K562 (cell line): ENCODE measurements at regions not wholly inside any gene's neighbourhood (a gene's known extent, or its start where the extent isn't known, plus 50 kb on each side); places are given as distances from the start of the nearest gene placed in this dataset.

Source experiments
- FOXM1 ChIP-seq, 2 experiments: fragments of 450-650 bp in 1 of 2; sonication (generic) in 1 of 2; formaldehyde crosslinking in 1 of 2; IDR thresholded peaks; 2 replicates each; pipeline versions ENCODE4 v1.6.1 to v1.9.0; 2017 to 2022; ENCODE audit warnings: low read depth in 2 of 2, mild to moderate bottlenecking in 2 of 2, missing genetic modification reagents in 1 of 2, moderate library complexity in 1 of 2
- GABPA ChIP-seq: fragments of 200-800 bp; sonication (Bioruptor generic); conservative IDR thresholded peaks from 2 replicates; pipeline ENCODE4 v1.6.1; 2016; ENCODE audit warnings: low read depth, missing genetic modification characterization, missing compliant biosample characterization
- PPARD ChIP-seq: fragments of 250-450 bp; sonication (Bioruptor Pico); IDR thresholded peaks from 2 replicates; pipeline ENCODE4 v1.8.0; 2022; ENCODE audit warnings: inconsistent platforms, mild to moderate bottlenecking, moderate library complexity
- ZNF584 ChIP-seq: fragments of 200-800 bp; sonication (Bioruptor generic); IDR thresholded peaks from 2 replicates; pipeline ENCODE4 v1.6.1; 2016; ENCODE audit warnings: low read depth, mild to moderate bottlenecking, missing genetic modification characterization, missing compliant biosample characterization
- ZNF695 ChIP-seq: fragments of 450-650 bp; formaldehyde crosslinking; IDR thresholded peaks from 2 replicates; pipeline ENCODE4 v1.4.0; 2020; ENCODE audit warnings: mild to moderate bottlenecking, moderate library complexity
- TF ChIP-seq, protein P1 (sequence below), 3 experiments: fragments of 200-800 bp in 1 of 3; fragments of 250-450 bp in 1 of 3; fragments of 450-650 bp in 1 of 3; sonication (Bioruptor Pico) in 1 of 3; sonication (Bioruptor generic) in 1 of 3; formaldehyde crosslinking in 1 of 3; IDR thresholded peaks; 2 replicates each; pipeline versions ENCODE4 v1.6.1 to v1.8.0; 2016 to 2022; ENCODE audit warnings: mild to moderate bottlenecking in 2 of 3, missing genetic modification characterization in 2 of 3, missing compliant biosample characterization in 1 of 3, moderate library complexity in 1 of 3
- TF ChIP-seq, protein P2 (sequence below): sonication (generic); formaldehyde crosslinking; IDR thresholded peaks from 2 replicates; pipeline ENCODE4 v1.8.1; 2022; ENCODE audit warnings: missing genetic modification reagents
- TF ChIP-seq, protein P3 (sequence below), 3 experiments: IDR thresholded peaks in 2 of 3; conservative IDR thresholded peaks in 1 of 3; 2 replicates each; pipeline ENCODE4 v1.5.1; 2011 to 2012; ENCODE audit warnings: low read length in 3 of 3, mild to moderate bottlenecking in 3 of 3, control low read depth in 2 of 3, improper control_type of control experiment in 1 of 3, inconsistent platforms in 1 of 3, low read depth in 1 of 3, mixed read lengths in 1 of 3, moderate library complexity in 1 of 3; ENCODE audit not compliant: insufficient read depth in 2 of 3

DNA sequence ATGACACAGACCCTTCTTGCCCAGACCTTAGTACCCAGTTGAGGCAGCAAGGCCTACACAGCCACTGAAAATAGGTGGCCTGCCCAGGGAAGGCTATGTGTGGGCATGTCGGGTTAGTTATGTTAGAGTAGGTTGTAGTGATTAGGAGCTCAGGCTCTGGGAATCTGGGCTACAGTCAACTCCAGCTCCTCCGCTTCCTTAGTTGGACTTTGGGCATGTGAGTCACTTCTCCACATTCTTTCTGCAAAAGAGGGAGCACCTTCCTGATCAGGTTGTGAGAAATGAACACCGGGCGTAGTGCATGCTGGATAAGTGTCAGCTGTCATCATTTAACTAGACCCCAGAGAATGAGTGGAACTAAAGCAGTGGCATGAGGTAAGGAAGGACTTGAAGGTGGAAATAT lies 64.8 kb downstream of the ARHGAP35 start:
- TF ChIP-seq GABPA (tag), result no peak
- TF ChIP-seq ZNF695 (CRISPR knock-in tag), result no peak
- TF ChIP-seq, protein P1, sequence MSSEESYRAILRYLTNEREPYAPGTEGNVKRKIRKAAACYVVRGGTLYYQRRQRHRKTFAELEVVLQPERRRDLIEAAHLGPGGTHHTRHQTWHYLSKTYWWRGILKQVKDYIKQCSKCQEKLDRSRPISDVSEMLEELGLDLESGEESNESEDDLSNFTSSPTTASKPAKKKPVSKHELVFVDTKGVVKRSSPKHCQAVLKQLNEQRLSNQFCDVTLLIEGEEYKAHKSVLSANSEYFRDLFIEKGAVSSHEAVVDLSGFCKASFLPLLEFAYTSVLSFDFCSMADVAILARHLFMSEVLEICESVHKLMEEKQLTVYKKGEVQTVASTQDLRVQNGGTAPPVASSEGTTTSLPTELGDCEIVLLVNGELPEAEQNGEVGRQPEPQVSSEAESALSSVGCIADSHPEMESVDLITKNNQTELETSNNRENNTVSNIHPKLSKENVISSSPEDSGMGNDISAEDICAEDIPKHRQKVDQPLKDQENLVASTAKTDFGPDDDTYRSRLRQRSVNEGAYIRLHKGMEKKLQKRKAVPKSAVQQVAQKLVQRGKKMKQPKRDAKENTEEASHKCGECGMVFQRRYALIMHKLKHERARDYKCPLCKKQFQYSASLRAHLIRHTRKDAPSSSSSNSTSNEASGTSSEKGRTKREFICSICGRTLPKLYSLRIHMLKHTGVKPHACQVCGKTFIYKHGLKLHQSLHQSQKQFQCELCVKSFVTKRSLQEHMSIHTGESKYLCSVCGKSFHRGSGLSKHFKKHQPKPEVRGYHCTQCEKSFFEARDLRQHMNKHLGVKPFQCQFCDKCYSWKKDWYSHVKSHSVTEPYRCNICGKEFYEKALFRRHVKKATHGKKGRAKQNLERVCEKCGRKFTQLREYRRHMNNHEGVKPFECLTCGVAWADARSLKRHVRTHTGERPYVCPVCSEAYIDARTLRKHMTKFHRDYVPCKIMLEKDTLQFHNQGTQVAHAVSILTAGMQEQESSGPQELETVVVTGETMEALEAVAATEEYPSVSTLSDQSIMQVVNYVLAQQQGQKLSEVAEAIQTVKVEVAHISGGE (CRISPR knock-in tag; IDR thresholded peaks at IDR 0.05), result no peak
- no peak for TF ChIP-seq PPARD (CRISPR knock-in tag)
- TF ChIP-seq FOXM1 (IDR thresholded peaks at IDR 0.05; ENCODE audit: low read depth), result no peak
- TF ChIP-seq FOXM1 (CRISPR knock-in tag; IDR thresholded peaks at IDR 0.05; ENCODE audit: low read depth), result no peak
- TF ChIP-seq, protein P2, sequence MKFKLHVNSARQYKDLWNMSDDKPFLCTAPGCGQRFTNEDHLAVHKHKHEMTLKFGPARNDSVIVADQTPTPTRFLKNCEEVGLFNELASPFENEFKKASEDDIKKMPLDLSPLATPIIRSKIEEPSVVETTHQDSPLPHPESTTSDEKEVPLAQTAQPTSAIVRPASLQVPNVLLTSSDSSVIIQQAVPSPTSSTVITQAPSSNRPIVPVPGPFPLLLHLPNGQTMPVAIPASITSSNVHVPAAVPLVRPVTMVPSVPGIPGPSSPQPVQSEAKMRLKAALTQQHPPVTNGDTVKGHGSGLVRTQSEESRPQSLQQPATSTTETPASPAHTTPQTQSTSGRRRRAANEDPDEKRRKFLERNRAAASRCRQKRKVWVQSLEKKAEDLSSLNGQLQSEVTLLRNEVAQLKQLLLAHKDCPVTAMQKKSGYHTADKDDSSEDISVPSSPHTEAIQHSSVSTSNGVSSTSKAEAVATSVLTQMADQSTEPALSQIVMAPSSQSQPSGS (CRISPR knock-in tag), result no peak
- TF ChIP-seq, protein P3, sequence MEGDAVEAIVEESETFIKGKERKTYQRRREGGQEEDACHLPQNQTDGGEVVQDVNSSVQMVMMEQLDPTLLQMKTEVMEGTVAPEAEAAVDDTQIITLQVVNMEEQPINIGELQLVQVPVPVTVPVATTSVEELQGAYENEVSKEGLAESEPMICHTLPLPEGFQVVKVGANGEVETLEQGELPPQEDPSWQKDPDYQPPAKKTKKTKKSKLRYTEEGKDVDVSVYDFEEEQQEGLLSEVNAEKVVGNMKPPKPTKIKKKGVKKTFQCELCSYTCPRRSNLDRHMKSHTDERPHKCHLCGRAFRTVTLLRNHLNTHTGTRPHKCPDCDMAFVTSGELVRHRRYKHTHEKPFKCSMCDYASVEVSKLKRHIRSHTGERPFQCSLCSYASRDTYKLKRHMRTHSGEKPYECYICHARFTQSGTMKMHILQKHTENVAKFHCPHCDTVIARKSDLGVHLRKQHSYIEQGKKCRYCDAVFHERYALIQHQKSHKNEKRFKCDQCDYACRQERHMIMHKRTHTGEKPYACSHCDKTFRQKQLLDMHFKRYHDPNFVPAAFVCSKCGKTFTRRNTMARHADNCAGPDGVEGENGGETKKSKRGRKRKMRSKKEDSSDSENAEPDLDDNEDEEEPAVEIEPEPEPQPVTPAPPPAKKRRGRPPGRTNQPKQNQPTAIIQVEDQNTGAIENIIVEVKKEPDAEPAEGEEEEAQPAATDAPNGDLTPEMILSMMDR (IDR thresholded peaks at IDR 0.05 in 2 of 3, conservative IDR thresholded peaks at IDR 0.05 in 1 of 3; ENCODE audit: insufficient read depth in 2 of 3, low read depth in 1 of 3, low read length in 3 of 3), result no peak
- no peak for TF ChIP-seq ZNF584 (CRISPR knock-in tag)
